Activated CD8-positive, alpha-beta T cell treated with anti-CD3 and anti-CD28 coated beads, Interleukin-2, amount 10 ng/mL, durations not matched to agents 7 days and 5 days (primary cell): ENCODE measurements at regions not wholly inside any gene's neighbourhood (a gene's known extent, or its start where the extent isn't known, plus 50 kb on each side); places are given as distances from the start of the nearest gene placed in this dataset.

Experiments
- ATAC-seq: fragments of 150-1000 bp; cut with Tn5 transposase; one replicate; pipeline ENCODE4 v1.10.0; 2021; ENCODE audit warnings: moderate library complexity
- CTCF ChIA-PET: fragments of 350-600 bp; sonication (Branson Sonifier 250); formaldehyde crosslinking; loops from one replicate; lab custom pipeline; 2021; ENCODE audit warnings: antibody characterized with exemption; lab: Charles Lee
- POLR2A ChIA-PET: fragments of 350-600 bp; sonication (Branson Sonifier 250); formaldehyde crosslinking; loops from one replicate; lab custom pipeline; 2021; ENCODE audit warnings: antibody characterized with exemption; lab: Charles Lee
- DNase-seq: peaks from one replicate; pipeline ENCODE4 v3.0.0-alpha.2; 2020
- H3K27ac Mint-ChIP-seq: one replicate; pipeline ENCODE4 v1.8.0; 2021; ENCODE audit warnings: mild to moderate bottlenecking, mixed read lengths
- H3K27me3 Mint-ChIP-seq: one replicate; pipeline ENCODE4 v1.8.0; 2021; ENCODE audit warnings: low read depth, mixed read lengths
- H3K36me3 Mint-ChIP-seq: one replicate; pipeline ENCODE4 v1.8.0; 2021; ENCODE audit warnings: low read depth, mixed read lengths
- H3K4me1 Mint-ChIP-seq: one replicate; pipeline ENCODE4 v1.8.0; 2021; ENCODE audit warnings: low read depth, mixed read lengths
- H3K4me3 Mint-ChIP-seq: one replicate; pipeline ENCODE4 v1.8.0; 2021; ENCODE audit warnings: mild to moderate bottlenecking, mixed read lengths
- H3K9me3 Mint-ChIP-seq: one replicate; pipeline ENCODE4 v1.8.0; 2022; ENCODE audit warnings: mixed read lengths; ENCODE audit not compliant: insufficient read depth

DNA sequence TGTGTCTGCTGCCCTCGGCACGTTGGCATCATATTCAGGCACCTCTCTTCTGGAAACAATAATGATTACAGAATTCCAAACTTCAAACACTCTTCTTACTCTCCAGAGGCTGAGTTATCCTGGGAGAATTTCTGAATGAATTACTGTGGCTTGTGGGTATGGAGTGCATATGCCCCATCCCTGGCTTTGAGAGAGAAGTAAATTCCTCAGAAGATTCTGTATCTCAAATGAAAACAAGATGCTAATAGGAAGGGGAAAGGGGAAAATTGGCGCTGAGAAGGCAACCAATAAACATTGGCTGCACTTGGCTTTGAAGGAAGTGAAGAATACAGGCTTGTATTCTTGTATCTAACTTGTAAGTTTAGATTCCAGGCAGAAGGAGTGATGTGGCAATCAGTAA lies 132.0 kb upstream of the NOVA1 start:
- ChIA-PET POLR2A (no interaction called here), CTCF (no interaction called here)
- Mint-ChIP-seq H3K9me3 (peaks cover 5% of the 10 kb centered on the region), H3K4me1 (no peaks in the 10 kb centered on the region), H3K36me3 (no peaks in the 10 kb centered on the region), H3K27me3 (no peaks in the 10 kb centered on the region), H3K4me3 (no peak overlapping the region), H3K27ac (no peak overlapping the region)
- ATAC-seq (no peak), DNase-seq (no peak)

DNA sequence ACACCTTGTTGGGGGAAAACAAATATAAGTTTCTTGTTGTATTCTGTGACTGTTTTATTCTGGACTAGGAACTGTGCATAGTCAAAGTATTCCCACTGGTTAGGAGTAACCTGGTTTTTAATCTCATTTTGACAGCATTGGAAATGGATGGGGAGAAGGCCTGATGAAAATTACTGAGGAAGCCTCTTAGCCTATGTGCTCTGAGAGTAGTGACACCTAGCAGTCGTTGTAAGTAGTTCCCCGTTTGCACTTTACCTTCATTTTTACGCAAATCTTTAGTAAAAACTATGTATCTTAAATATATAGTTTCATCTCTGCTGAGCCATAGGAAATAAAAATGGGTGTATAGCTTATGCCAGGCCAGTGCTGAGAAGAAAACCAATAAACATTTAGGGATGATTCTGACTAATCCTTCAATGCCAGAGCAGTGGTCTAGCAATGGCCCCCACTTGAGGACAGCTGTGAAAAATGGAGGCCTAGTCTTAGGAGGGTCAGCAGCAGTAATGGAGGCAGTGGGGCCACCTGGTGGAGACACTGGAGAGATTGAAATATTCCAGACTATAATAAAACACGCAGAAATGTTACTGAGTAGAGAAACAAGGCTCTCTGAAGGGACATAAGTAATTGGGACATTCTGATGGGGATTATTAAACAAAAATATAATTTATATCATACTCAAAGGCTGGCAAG lies 133.2 kb upstream of the NOVA1 start:
- H3K4me1 Mint-ChIP-seq, result no peaks in the 10 kb centered on the region
- peaks cover 5% of the 10 kb centered on the region for H3K9me3 Mint-ChIP-seq
- no peaks in the 10 kb centered on the region for H3K36me3 Mint-ChIP-seq
- ChIA-PET CTCF (no interaction called here), POLR2A (no interaction called here)
- H3K4me3 Mint-ChIP-seq, result no peak overlapping the region
- DNase-seq, result no peak
- no peaks in the 10 kb centered on the region for H3K27me3 Mint-ChIP-seq
- H3K27ac Mint-ChIP-seq, result no peak overlapping the region
- ATAC-seq, result no peak

DNA sequence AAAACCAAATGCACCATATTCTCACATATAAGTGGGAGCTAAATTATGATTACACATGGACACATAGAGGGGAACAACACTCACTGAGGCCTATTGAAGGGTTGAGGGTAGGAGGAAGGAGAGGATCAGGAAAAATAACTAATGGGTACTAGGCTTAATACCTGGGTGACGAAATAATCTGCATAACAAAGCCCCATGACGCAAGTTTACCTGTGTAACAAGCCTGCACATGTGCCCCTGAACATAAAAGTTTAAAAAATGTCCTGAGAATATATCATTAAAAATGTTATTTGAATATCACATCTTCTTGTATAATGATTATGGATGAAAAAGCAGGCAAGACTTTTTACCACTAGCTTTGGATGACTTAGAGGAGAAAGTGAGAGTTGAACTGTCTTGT lies 138.0 kb upstream of the NOVA1 start:
- Mint-ChIP-seq H3K9me3 (peaks cover 14% of the 10 kb centered on the region), H3K4me3 (no peak overlapping the region), H3K4me1 (no peaks in the 10 kb centered on the region), H3K36me3 (no peaks in the 10 kb centered on the region), H3K27ac (no peak overlapping the region), H3K27me3 (no peaks in the 10 kb centered on the region)
- ChIA-PET POLR2A (no interaction called here), CTCF (no interaction called here)
- DNase-seq, result no peak
- ATAC-seq, result no peak

DNA sequence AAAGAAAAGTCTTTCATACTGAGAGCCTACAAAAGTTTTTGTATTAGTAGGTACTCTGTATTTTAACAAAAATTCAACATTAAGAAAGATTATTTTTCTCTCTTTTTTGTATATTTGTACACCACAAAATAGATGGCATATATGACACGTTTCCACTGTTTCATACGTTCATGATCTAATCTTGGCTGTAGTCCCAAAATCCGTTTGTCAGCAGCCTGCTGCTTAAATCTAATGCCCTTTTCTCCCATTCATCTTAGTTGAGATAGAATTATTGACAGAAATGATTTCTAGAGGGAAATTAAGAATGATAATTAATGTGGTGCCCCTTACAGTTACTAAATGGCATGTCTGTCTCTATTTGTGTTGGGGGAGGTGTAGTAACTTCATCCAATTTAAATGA lies 140.7 kb upstream of the NOVA1 start:
- H3K27me3 Mint-ChIP-seq, result no peaks in the 10 kb centered on the region

DNA sequence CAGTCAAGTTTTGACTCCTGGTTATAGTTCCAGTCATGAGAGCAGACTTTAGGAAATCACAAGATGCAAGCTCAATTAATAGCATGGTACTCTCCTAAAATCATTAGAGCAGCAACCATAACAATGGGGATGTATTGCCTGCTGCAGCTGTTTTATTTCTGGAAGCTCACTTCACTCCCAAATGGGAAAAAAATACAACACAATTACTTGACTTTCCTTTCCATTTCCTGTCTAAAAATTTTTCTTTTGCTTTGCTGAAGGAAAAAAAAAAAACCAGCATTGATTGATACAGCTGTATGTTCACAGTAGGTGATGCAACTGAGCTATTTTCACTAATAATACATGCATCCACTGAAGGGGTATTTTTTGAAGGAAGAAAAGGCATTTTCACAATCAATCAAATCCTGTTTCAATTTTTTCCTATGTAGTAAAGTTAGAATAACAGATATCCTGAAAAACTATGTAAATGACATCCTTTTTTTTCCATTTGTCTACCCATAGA lies 143.9 kb upstream of the NOVA1 start:
- ChIA-PET CTCF (no interaction called here), POLR2A (no interaction called here)
- no peak overlapping the region for H3K4me3 Mint-ChIP-seq
- no peaks in the 10 kb centered on the region for H3K27me3 Mint-ChIP-seq
- H3K36me3 Mint-ChIP-seq, result no peaks in the 10 kb centered on the region
- peaks cover 22% of the 10 kb centered on the region for H3K9me3 Mint-ChIP-seq
- H3K27ac Mint-ChIP-seq, result no peak overlapping the region
- ATAC-seq (no peak), DNase-seq (no peak)
- no peaks in the 10 kb centered on the region for H3K4me1 Mint-ChIP-seq

More for the DNA sequence above, 140.7 kb upstream of the NOVA1 start:
- ChIA-PET POLR2A (no interaction called here), CTCF (no interaction called here)
- no peak for DNase-seq
- Mint-ChIP-seq H3K4me1 (no peaks in the 10 kb centered on the region), H3K27ac (no peak overlapping the region), H3K9me3 (peaks cover 14% of the 10 kb centered on the region), H3K36me3 (no peaks in the 10 kb centered on the region), H3K4me3 (no peak overlapping the region)
- no peak for ATAC-seq

DNA sequence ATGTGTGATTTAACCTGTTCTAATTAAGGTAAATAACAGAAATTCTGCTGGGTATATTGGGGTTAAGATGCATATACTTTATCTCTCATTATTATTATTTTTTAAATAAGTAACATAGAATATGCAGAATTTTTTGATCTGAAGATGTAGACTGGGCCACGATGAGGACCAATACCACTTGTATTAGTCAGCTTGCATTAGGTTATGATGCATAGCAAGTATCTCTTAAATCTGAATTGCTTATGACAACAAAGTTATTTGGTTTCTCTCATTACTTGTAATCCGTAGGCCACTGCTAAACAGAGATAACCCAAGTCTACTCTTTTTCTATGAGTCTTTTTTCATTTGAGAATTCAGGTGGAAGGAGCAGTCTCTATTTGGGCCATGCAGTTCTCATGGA lies 145.5 kb upstream of the NOVA1 start:
- ChIA-PET POLR2A (no interaction called here), CTCF (no interaction called here)
- Mint-ChIP-seq H3K4me1 (no peaks in the 10 kb centered on the region), H3K27me3 (no peaks in the 10 kb centered on the region), H3K27ac (no peak overlapping the region), H3K9me3 (peaks cover 17% of the 10 kb centered on the region), H3K36me3 (no peaks in the 10 kb centered on the region), H3K4me3 (no peak overlapping the region)
- no peak for DNase-seq
- ATAC-seq, result no peak

DNA sequence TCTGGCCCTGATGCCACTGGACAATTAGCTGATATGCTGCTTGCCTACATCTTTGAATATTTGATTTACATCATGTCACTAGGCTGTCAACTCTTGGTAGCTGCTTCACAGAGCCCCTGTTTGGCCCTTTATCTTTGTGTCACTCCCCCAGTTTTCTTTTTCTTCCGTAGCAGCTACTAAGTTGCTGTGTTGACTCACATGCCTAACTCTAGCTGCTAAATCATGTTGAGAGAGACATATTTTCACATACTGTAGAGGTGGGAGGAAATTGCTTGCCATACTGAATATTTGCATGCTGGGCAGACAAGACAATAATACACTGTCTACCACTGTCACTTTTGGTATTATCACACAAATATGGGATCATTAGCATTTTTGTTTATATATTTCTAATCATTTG lies 147.1 kb upstream of the NOVA1 start:
- Mint-ChIP-seq H3K9me3 (peaks cover 13% of the 10 kb centered on the region), H3K4me3 (no peak overlapping the region), H3K27me3 (no peaks in the 10 kb centered on the region), H3K4me1 (no peaks in the 10 kb centered on the region), H3K27ac (no peak overlapping the region), H3K36me3 (no peaks in the 10 kb centered on the region)
- POLR2A ChIA-PET, result interaction anchor here (0.5 kb wide), 1 partner anchor 614 kb away, joined by 3 read pairs; no protein-coding TSS in a partner anchor
- ATAC-seq (no peak), DNase-seq (no peak)
- CTCF ChIA-PET, result no interaction called here

DNA sequence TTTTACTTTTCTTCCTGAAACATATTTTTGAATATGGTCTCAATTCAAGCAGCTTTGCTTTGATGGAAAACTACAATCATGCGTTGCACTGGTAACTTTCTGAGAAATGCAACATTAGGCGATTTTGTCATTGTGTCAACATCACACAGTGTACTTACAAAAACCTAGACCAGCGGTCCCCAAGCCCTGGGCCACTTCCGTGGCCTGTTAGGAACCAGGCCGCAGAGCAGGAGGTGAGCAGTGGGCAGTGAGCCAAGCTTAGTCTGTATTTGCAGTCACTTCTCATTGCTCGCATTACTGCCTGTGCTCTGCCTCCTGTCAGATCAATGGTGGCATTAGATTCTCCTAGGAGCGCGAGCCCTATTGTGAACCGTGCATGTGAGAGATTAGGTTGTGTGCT lies 163.7 kb upstream of the NOVA1 start:
- no peaks in the 10 kb centered on the region for H3K4me1 Mint-ChIP-seq
- ATAC-seq (no peak), DNase-seq (no peak)
- H3K27ac Mint-ChIP-seq, result no peak overlapping the region
- ChIA-PET CTCF (no interaction called here), POLR2A (interaction anchor here (0.6 kb wide), 1 partner anchor 193 kb away, joined by 3 read pairs; no protein-coding TSS in a partner anchor)
- H3K9me3 Mint-ChIP-seq, result peaks cover 18% of the 10 kb centered on the region
- H3K4me3 Mint-ChIP-seq, result no peak overlapping the region
- H3K27me3 Mint-ChIP-seq, result no peaks in the 10 kb centered on the region
- no peaks in the 10 kb centered on the region for H3K36me3 Mint-ChIP-seq

DNA sequence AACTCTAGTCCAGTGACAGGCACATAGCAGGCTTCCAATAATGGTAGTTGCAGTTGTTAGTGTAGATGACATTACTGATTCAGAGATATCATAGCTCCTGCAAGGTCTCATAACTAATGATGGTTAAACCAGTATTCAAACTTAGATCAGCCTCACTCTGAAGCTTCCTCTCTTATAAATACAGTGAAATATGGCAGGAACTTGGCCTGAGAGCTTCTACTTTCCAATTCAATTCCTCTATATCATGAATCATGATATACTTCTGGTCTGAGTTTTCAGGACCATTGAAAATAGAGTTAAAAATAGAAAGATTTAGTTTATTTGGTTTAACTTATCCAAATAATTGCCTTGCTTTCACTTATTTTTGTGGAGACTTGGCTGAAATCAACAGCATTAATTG lies 167.5 kb upstream of the NOVA1 start:
- Mint-ChIP-seq H3K27me3 (no peaks in the 10 kb centered on the region), H3K36me3 (no peaks in the 10 kb centered on the region), H3K27ac (no peak overlapping the region), H3K9me3 (no peaks in the 10 kb centered on the region), H3K4me3 (no peak overlapping the region), H3K4me1 (no peaks in the 10 kb centered on the region)
- DNase-seq (no peak), ATAC-seq (no peak)
- ChIA-PET CTCF (no interaction called here), POLR2A (no interaction called here)

DNA sequence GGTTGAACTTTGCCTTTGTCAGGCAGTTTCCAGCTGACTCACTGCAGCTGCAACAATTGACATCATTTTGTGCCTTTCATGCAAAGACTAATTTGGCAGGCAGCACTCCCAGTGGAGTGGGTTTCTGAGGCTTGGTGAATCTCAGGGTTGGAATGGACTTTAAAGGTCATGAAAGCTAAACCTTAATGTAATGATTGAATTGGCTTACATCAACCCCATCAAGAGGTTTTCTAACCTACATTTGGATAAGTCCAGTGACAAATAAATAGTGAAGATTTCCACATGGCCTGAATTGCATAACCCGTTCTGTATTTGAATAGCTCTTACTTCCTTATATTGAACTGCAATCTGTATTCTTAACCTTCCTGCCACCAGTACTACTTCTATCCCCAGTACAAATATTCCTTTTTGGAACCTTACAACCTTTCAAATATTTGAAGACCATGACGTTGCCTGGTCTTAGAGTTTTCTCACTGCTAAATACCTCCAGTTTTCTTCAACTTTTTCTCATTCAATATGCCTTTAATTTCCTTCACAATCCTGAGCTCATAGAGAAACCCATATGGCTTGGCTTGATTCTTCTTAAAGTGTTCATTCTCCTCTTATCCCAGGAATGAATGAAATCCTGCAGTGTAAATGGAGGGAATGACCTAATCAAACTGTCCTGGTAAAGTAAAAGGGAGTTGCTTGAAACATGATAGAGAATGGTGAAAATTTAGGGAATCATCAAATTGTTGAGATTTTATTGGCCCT lies 168.1 kb upstream of the NOVA1 start:
- DNase-seq (no peak), ATAC-seq (no peak)
- Mint-ChIP-seq H3K27ac (no peak overlapping the region), H3K9me3 (no peaks in the 10 kb centered on the region), H3K4me3 (no peak overlapping the region), H3K36me3 (no peaks in the 10 kb centered on the region), H3K27me3 (no peaks in the 10 kb centered on the region), H3K4me1 (no peaks in the 10 kb centered on the region)
- POLR2A ChIA-PET, result no interaction called here
- CTCF ChIA-PET, result no interaction called here

DNA sequence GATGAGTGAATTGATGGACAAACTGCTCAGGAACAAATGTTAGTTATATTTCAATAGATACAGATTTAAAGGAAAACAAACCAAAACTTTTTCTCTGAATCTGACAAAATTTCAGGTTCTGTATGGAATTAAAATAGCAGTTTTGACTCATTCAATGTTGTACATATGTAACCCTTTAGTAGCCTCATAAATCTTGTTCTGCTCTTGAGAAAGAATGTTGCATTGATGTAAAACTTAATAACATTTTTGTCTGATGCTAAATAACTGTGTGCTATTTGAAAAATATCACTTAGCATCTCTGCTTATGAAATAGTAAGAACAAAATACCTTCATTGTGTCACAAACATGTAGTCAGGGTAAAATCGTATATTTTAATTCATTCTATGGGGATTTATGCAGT lies 168.9 kb upstream of the NOVA1 start:
- Mint-ChIP-seq H3K27ac (no peak overlapping the region), H3K4me1 (no peaks in the 10 kb centered on the region)

DNA sequence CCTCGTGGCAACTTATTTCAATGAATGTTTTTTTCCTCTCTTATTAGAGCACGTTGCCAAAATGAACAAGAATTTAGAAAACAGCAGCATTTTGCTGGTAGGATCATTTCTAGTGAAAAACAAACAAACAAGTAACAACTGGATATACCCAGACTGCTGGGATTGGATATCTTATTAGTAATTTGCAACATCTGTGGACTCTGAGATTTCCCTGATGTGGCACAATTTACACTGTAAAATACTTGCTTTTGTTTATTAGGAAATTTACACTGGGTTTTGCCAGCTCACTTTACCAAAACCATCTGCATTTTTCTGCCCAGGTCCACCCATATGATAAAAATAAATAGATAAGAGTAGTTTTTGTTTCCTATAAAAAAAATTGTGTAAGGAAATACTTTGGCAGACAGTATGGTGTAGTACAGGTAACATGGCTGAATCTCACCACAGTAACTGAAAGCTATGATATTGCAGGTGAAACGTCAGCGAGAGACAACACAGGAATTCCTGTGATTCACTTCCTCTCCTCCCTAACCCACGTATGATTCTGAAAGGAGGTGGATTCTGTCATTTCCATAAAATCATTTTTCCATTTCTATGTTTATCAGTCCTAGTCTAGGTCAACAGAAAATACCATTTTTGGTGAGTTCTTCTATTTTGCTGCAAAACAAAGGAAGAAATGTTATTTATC lies 176.2 kb upstream of the NOVA1 start:
- POLR2A ChIA-PET, result no interaction called here
- peaks cover 4% of the 10 kb centered on the region for H3K9me3 Mint-ChIP-seq
- H3K27ac Mint-ChIP-seq, result no peak overlapping the region
- H3K4me3 Mint-ChIP-seq, result no peak overlapping the region
- no peaks in the 10 kb centered on the region for H3K27me3 Mint-ChIP-seq
- no peaks in the 10 kb centered on the region for H3K4me1 Mint-ChIP-seq
- H3K36me3 Mint-ChIP-seq, result no peaks in the 10 kb centered on the region
- DNase-seq (no peak), ATAC-seq (no peak)
- CTCF ChIA-PET, result no interaction called here

More for the DNA sequence above, 168.9 kb upstream of the NOVA1 start:
- DNase-seq (no peak), ATAC-seq (no peak)
- no peaks in the 10 kb centered on the region for H3K36me3 Mint-ChIP-seq
- POLR2A ChIA-PET, result no interaction called here
- H3K9me3 Mint-ChIP-seq, result no peaks in the 10 kb centered on the region
- no peak overlapping the region for H3K4me3 Mint-ChIP-seq
- H3K27me3 Mint-ChIP-seq, result no peaks in the 10 kb centered on the region
- CTCF ChIA-PET, result no interaction called here
